ENCODE measurements at regions not wholly inside any gene's neighbourhood (a gene's known extent, or its start where the extent isn't known, plus 50 kb on each side); places are given as distances from the start of the nearest gene placed in this dataset.
A peak's percentile ranks its signal among the peaks of the same experiment; 100 is the strongest.

GRCh38 chr14:45619831-45620230 is 366.8 kb upstream of the MIS18BP1 start:
- no peaks in the 10 kb centered on the region for H3K27me3 Mint-ChIP-seq (ENCODE audit: unreplicated experiment)
- H3K4me3 Mint-ChIP-seq (ENCODE audit: unreplicated experiment): no peak overlapping the region
- no peaks in the 10 kb centered on the region for H3K9me3 Mint-ChIP-seq (ENCODE audit: unreplicated experiment)
- DNase-seq: no peak
- no peak for TF ChIP-seq CTCF (IDR thresholded peaks at IDR 0.05; ENCODE audit: partially characterized antibody, unreplicated experiment)
- no peaks in the 10 kb centered on the region for H3K4me1 Mint-ChIP-seq (ENCODE audit: low read depth, unreplicated experiment)
- no peak overlapping the region for H3K27ac Mint-ChIP-seq (ENCODE audit: unreplicated experiment)
- H3K36me3 Mint-ChIP-seq (ENCODE audit: unreplicated experiment): no peaks in the 10 kb centered on the region

DNA sequence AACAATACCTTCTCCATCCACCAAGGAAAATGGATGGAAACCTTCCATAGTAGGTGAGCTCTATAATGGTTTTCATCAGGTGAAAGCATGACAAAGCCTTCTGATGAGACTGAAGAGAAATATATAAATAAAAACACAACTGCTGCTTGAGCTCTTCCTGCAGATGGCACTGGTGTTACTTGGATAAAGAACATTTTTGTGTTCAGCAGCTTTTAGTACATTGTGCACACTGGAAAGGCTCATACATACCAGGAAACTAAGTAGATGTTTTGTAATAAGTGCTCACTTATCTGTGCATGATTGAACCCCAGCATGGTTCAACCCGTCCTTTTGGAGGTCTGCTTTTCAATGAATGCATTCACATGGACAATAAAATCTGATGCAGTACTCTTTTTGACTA is 357.3 kb upstream of the MIS18BP1 start:
- Mint-ChIP-seq H3K36me3 (ENCODE audit: unreplicated experiment) (no peaks in the 10 kb centered on the region), H3K27me3 (ENCODE audit: unreplicated experiment) (no peaks in the 10 kb centered on the region), H3K9me3 (ENCODE audit: unreplicated experiment) (no peaks in the 10 kb centered on the region), H3K4me1 (ENCODE audit: low read depth, unreplicated experiment) (no peaks in the 10 kb centered on the region), H3K27ac (ENCODE audit: unreplicated experiment) (no peak overlapping the region), H3K4me3 (ENCODE audit: unreplicated experiment) (no peak overlapping the region)
- peak; percentile 12 for TF ChIP-seq CTCF (IDR thresholded peaks at IDR 0.05; ENCODE audit: partially characterized antibody, unreplicated experiment)
- no peak for DNase-seq

GRCh38 chr14:45587142-45587541 is 334.1 kb upstream of the MIS18BP1 start:
- Mint-ChIP-seq H3K27me3 (ENCODE audit: unreplicated experiment) (no peaks in the 10 kb centered on the region), H3K4me1 (ENCODE audit: low read depth, unreplicated experiment) (no peaks in the 10 kb centered on the region), H3K27ac (ENCODE audit: unreplicated experiment) (no peak overlapping the region)

DNA sequence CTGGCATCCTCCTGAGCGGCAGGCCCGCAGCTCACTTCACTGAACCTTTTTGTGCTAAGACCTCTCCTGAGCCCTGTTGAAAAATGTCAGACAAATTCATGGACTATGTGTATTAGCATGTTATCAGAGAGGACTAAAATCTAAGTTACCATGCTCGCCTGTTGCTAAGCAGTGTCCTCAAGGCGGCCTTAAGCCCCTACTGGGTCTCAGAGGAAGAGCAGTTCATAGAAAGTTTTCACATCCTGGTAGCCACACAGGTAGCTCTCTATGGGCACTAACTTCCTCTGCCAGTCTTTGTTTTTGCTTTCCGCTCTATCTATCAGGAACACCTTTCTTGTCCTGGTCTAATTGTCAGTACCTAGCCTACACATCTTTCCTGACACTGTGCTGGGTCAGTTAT is 306.6 kb upstream of the MIS18BP1 start:
- no peak overlapping the region for H3K4me3 Mint-ChIP-seq (ENCODE audit: unreplicated experiment)
- H3K36me3 Mint-ChIP-seq (ENCODE audit: unreplicated experiment): no peaks in the 10 kb centered on the region
- peaks cover 4% of the 10 kb centered on the region for H3K4me1 Mint-ChIP-seq (ENCODE audit: low read depth, unreplicated experiment)
- DNase-seq: no peak
- no peaks in the 10 kb centered on the region for H3K9me3 Mint-ChIP-seq (ENCODE audit: unreplicated experiment)
- TF ChIP-seq CTCF (IDR thresholded peaks at IDR 0.05; ENCODE audit: partially characterized antibody, unreplicated experiment): no peak
- no peak overlapping the region for H3K27ac Mint-ChIP-seq (ENCODE audit: unreplicated experiment)
- no peaks in the 10 kb centered on the region for H3K27me3 Mint-ChIP-seq (ENCODE audit: unreplicated experiment)

More at GRCh38 chr14:45587142-45587541, 334.1 kb upstream of the MIS18BP1 start:
- no peak for TF ChIP-seq CTCF (IDR thresholded peaks at IDR 0.05; ENCODE audit: partially characterized antibody, unreplicated experiment)
- no peak for DNase-seq
- Mint-ChIP-seq H3K4me3 (ENCODE audit: unreplicated experiment) (no peak overlapping the region), H3K36me3 (ENCODE audit: unreplicated experiment) (no peaks in the 10 kb centered on the region), H3K9me3 (ENCODE audit: unreplicated experiment) (no peaks in the 10 kb centered on the region)

GRCh38 chr14:45558183-45558582 is 305.2 kb upstream of the MIS18BP1 start:
- peaks cover 4% of the 10 kb centered on the region for H3K4me1 Mint-ChIP-seq (ENCODE audit: low read depth, unreplicated experiment)
- no peak overlapping the region for H3K27ac Mint-ChIP-seq (ENCODE audit: unreplicated experiment)
- H3K27me3 Mint-ChIP-seq (ENCODE audit: unreplicated experiment): no peaks in the 10 kb centered on the region
- H3K4me3 Mint-ChIP-seq (ENCODE audit: unreplicated experiment): no peak overlapping the region
- TF ChIP-seq CTCF (IDR thresholded peaks at IDR 0.05; ENCODE audit: partially characterized antibody, unreplicated experiment): no peak
- no peaks in the 10 kb centered on the region for H3K9me3 Mint-ChIP-seq (ENCODE audit: unreplicated experiment)
- no peak for DNase-seq
- no peaks in the 10 kb centered on the region for H3K36me3 Mint-ChIP-seq (ENCODE audit: unreplicated experiment)
